Activated T-cell treated with anti-CD3 and anti-CD28 coated beads, Interleukin-2, amount 50 U/mL, for 48 hours (primary cell): ENCODE measurements at regions not wholly inside any gene's neighbourhood (a gene's known extent, or its start where the extent isn't known, plus 50 kb on each side); places are given as distances from the start of the nearest gene placed in this dataset.
"Not testable (repeated sequence)": the region's sequence is repeated elsewhere in the genome, so short reads cannot be mapped to it uniquely, and the experiment has no call there.

Source experiments
- DNase-seq, 2 experiments: peaks; one replicate each; pipeline ENCODE4 v3.0.0-alpha.2; 2020

- peak; percentile 38 to 54 for DNase-seq
These were observed 133.7 kb downstream of the AEBP2 start for GRCh38 chr12:19572920-19573558.

GRCh38 chr12:19573866-19574265 is 134.6 kb downstream of the AEBP2 start:
- DNase-seq: no peak

- no peak for DNase-seq
These were observed 135.3 kb downstream of the AEBP2 start for GRCh38 chr12:19574601-19575000.

GRCh38 chr12:19575337-19576243 is 136.3 kb downstream of the AEBP2 start:
- DNase-seq: no peak

- DNase-seq: no peak
These were observed 137.4 kb downstream of the AEBP2 start for GRCh38 chr12:19576506-19577280.

- DNase-seq: no peak
These were observed 137.9 kb downstream of the AEBP2 start for GRCh38 chr12:19577281-19577530.

GRCh38 chr12:19584732-19585131 is 145.4 kb downstream of the AEBP2 start:
- DNase-seq: no peak

GRCh38 chr12:19588951-19589350 is 149.7 kb downstream of the AEBP2 start:
- DNase-seq: no peak

GRCh38 chr12:19591951-19592350 is 152.7 kb downstream of the AEBP2 start:
- DNase-seq: no peak

GRCh38 chr12:19596434-19597166 is 157.3 kb downstream of the AEBP2 start:
- DNase-seq: no peak

GRCh38 chr12:19597167-19598026 is 158.1 kb downstream of the AEBP2 start:
- DNase-seq: no peak

- no peak for DNase-seq
These were observed 166.4 kb downstream of the AEBP2 start for GRCh38 chr12:19605720-19606119.

GRCh38 chr12:19608039-19608438 is 168.7 kb downstream of the AEBP2 start:
- no peak for DNase-seq

GRCh38 chr12:19613051-19613535 is 173.8 kb downstream of the AEBP2 start:
- no peak for DNase-seq

- DNase-seq: no peak
These were observed 175.5 kb downstream of the AEBP2 start for GRCh38 chr12:19614601-19615383.

GRCh38 chr12:19615384-19615725 is 176.1 kb downstream of the AEBP2 start:
- DNase-seq: no peak

- DNase-seq: no peak
These were observed 177.5 kb downstream of the AEBP2 start for GRCh38 chr12:19616781-19617180.

- no peak for DNase-seq
These were observed 180.9 kb downstream of the AEBP2 start for GRCh38 chr12:19620222-19620621.

GRCh38 chr12:19623751-19624399 is 184.6 kb downstream of the AEBP2 start:
- DNase-seq: no peak

GRCh38 chr12:19624491-19624890 is 185.2 kb downstream of the AEBP2 start:
- no peak for DNase-seq

- DNase-seq: not testable (repeated sequence)
These were observed 186.3 kb downstream of the AEBP2 start for GRCh38 chr12:19625551-19625950.
